ENCODE measurements at regions not wholly inside any gene's neighbourhood (a gene's known extent, or its start where the extent isn't known, plus 50 kb on each side); places are given as distances from the start of the nearest gene placed in this dataset.

DNA sequence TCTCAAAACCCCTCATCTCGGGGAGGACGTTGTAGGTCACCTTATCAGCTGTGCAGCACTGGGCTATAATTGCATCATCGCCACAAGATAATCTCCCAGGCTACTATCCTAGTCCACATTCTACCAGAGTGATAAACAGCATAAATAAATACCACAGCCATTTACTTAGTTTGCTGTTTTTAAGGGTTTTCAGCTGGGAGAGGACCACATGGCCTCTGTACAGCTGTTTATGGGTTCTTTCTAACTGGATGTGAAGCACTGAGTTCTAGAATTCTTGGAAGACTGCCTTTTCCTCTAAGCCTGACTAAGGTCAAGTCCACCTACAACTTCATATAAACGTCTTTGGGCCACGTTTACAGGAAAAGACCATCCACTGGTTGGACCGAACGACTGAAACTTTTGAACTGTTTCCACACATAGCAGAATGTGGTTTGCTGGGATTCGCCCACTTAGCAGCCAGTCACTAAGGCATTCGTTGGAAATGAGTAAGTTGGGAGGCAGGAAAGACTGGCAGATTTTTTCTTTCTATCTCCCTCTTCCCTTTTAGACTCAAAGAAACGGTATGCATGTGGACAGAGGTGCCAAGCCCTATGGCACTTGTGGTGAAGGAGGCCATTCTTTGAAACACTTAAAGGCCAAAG is 752.5 kb upstream of the SGCG start:
- Mint-ChIP-seq H3K27ac (no peak overlapping the region), H3K27me3 (ENCODE audit: insufficient read depth, low read depth, poor library complexity) (no peaks in the 10 kb centered on the region), H3K9me3 (no peaks in the 10 kb centered on the region), H3K4me3 (no peak overlapping the region), H3K4me1 (peaks cover 2% of the 10 kb centered on the region; the same call in 2 of the 3 replicates), H3K36me3 (ENCODE audit: low read depth) (no peaks in the 10 kb centered on the region)
- no peak for TF ChIP-seq CREB1 (CRISPR knock-in tag; IDR thresholded peaks at IDR 0.05; ENCODE audit: low read depth)
- ATAC-seq = no peak
- Histone ChIP-seq H4K20me1 (replicated peaks; ENCODE audit: insufficient read depth) (no peaks in the 10 kb centered on the region), H3K36me3 (ENCODE audit: insufficient read depth) (no peaks in the 10 kb centered on the region), H3K27me3 (ENCODE audit: insufficient read depth) (no peaks in the 10 kb centered on the region), H3K79me2 (replicated peaks; ENCODE audit: insufficient read depth) (no peaks in the 10 kb centered on the region), H3K9me2 (ENCODE audit: insufficient read depth) (peaks cover 4% of the 10 kb centered on the region; the same call in 1 of the 2 replicates), H3K4me3 (no peak overlapping the region), H3K4me1 (ENCODE audit: insufficient read depth) (no peaks in the 10 kb centered on the region), H3F3A (replicated peaks; ENCODE audit: low read depth) (no peaks in the 10 kb centered on the region), H3K4me2 (no peak overlapping the region), H2AFZ (no peak overlapping the region), H3K27ac (ENCODE audit: low read depth) (no peak overlapping the region)
- no peak for DNase-seq (ENCODE audit: low spot score)

DNA sequence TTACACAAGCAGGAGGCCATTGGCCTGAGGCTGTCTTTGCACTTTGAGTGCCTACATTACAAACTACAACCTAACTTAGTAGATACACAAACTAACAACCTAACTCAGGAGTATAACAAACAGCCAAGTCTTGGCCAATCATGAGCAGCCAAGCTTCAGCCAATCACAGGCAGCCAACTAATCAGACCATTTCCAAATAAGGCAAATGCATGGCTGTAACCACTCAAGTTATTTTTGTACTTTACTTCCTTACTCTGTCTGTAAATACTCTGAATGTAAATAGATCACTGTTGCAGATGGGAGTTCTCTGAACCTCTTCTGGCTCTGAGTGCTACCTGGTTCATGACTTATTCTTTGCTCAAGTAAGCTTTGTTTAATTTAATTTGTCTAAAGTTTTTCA is 748.1 kb upstream of the SGCG start:
- H2AFZ ChIP-seq = no peak overlapping the region
- H3K27me3 ChIP-seq (ENCODE audit: insufficient read depth) = no peaks in the 10 kb centered on the region
- H3K27ac ChIP-seq (ENCODE audit: low read depth) = no peak overlapping the region
- H3K9me2 ChIP-seq (ENCODE audit: insufficient read depth) = peaks cover 3% of the 10 kb centered on the region; the same call in 1 of the 2 replicates
- H3K4me2 ChIP-seq = no peak overlapping the region
- H4K20me1 ChIP-seq (replicated peaks; ENCODE audit: insufficient read depth) = no peaks in the 10 kb centered on the region; the same call in 1 of the 2 replicates
- ATAC-seq = no peak
- H3K27ac Mint-ChIP-seq = no peak overlapping the region
- H3K36me3 ChIP-seq (ENCODE audit: insufficient read depth) = no peaks in the 10 kb centered on the region
- H3K79me2 ChIP-seq (replicated peaks; ENCODE audit: insufficient read depth) = no peaks in the 10 kb centered on the region
- no peak for DNase-seq (ENCODE audit: low spot score)
- H3K4me3 Mint-ChIP-seq = no peak overlapping the region
- H3K9me3 Mint-ChIP-seq = no peaks in the 10 kb centered on the region
- H3K4me1 Mint-ChIP-seq = peaks cover 2% of the 10 kb centered on the region; the same call in 2 of the 3 replicates
- no peak overlapping the region for H3K4me3 ChIP-seq
- H3K27me3 Mint-ChIP-seq (ENCODE audit: insufficient read depth, low read depth, poor library complexity) = peaks cover under 1% of the 10 kb centered on the region
- no peak for TF ChIP-seq CREB1 (CRISPR knock-in tag; IDR thresholded peaks at IDR 0.05; ENCODE audit: low read depth)
- no peaks in the 10 kb centered on the region for H3K36me3 Mint-ChIP-seq (ENCODE audit: low read depth)
- H3F3A ChIP-seq (replicated peaks; ENCODE audit: low read depth) = no peaks in the 10 kb centered on the region
- no peaks in the 10 kb centered on the region for H3K4me1 ChIP-seq (ENCODE audit: insufficient read depth)

DNA sequence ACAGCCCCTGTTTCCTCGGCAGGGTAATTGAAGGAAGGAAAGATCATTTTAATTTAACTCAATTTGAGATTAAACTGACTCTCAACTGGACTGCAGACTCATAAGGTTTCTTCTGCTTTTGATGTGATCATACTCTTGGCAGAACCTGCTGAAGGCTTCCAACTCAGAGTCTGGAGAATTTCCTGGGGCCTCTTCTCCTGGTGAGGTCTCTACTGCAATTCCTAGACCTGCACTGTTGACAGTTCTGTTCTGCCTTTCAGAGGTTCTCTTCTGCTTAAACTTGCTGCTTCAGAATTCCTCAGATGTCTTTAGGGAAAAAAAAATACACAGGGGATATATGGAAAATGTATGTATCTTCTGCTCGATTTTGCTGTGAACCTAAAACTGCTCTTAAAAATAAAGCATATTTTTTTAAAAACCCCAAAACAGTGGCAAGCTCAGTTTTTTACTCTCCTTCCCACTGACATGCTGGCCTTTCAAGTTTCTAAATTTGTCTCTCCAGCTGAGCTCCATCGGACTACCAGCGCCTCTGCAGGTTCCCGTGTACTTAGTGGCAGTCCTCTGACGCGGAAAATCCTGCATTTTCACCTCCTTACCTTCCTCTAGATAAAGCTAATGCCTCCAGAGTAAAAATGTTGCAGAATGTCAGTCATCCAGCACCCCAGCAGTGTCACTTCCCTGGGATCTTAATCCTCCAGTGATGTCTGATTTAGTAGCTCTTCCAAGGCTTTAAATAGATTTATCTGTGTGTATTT is 733.5 kb upstream of the SGCG start:
- H3K79me2 ChIP-seq (replicated peaks; ENCODE audit: insufficient read depth) = no peaks in the 10 kb centered on the region
- H3K4me2 ChIP-seq = no peak overlapping the region
- no peak for DNase-seq (ENCODE audit: low spot score)
- no peaks in the 10 kb centered on the region for H4K20me1 ChIP-seq (replicated peaks; ENCODE audit: insufficient read depth)
- H3F3A ChIP-seq (replicated peaks; ENCODE audit: low read depth) = no peaks in the 10 kb centered on the region
- H2AFZ ChIP-seq = no peak overlapping the region
- H3K9me3 Mint-ChIP-seq = no peaks in the 10 kb centered on the region; the same call in 2 of the 3 replicates
- H3K36me3 ChIP-seq (ENCODE audit: insufficient read depth) = no peaks in the 10 kb centered on the region
- no peak overlapping the region for H3K4me3 ChIP-seq
- no peaks in the 10 kb centered on the region for H3K9me2 ChIP-seq (ENCODE audit: insufficient read depth)
- H3K27me3 Mint-ChIP-seq (ENCODE audit: insufficient read depth, low read depth, poor library complexity) = peaks cover 2% of the 10 kb centered on the region
- peaks cover 8% of the 10 kb centered on the region; the same call in 1 of the 2 replicates for H3K4me1 ChIP-seq (ENCODE audit: insufficient read depth)
- H3K27ac Mint-ChIP-seq = 0 out of 2 replicates have a peak overlapping the region, but pooled peaks have one; percentile 39
- H3K4me1 Mint-ChIP-seq = peaks cover 10% of the 10 kb centered on the region; the same call in 2 of the 3 replicates
- ATAC-seq = peak; percentile 38; the same call in 2 of the 3 replicates
- H3K4me3 Mint-ChIP-seq = no peak overlapping the region
- no peaks in the 10 kb centered on the region for H3K27me3 ChIP-seq (ENCODE audit: insufficient read depth)
- H3K27ac ChIP-seq (ENCODE audit: low read depth) = no peak overlapping the region
- H3K36me3 Mint-ChIP-seq (ENCODE audit: low read depth) = no peaks in the 10 kb centered on the region
- TF ChIP-seq, protein P1, sequence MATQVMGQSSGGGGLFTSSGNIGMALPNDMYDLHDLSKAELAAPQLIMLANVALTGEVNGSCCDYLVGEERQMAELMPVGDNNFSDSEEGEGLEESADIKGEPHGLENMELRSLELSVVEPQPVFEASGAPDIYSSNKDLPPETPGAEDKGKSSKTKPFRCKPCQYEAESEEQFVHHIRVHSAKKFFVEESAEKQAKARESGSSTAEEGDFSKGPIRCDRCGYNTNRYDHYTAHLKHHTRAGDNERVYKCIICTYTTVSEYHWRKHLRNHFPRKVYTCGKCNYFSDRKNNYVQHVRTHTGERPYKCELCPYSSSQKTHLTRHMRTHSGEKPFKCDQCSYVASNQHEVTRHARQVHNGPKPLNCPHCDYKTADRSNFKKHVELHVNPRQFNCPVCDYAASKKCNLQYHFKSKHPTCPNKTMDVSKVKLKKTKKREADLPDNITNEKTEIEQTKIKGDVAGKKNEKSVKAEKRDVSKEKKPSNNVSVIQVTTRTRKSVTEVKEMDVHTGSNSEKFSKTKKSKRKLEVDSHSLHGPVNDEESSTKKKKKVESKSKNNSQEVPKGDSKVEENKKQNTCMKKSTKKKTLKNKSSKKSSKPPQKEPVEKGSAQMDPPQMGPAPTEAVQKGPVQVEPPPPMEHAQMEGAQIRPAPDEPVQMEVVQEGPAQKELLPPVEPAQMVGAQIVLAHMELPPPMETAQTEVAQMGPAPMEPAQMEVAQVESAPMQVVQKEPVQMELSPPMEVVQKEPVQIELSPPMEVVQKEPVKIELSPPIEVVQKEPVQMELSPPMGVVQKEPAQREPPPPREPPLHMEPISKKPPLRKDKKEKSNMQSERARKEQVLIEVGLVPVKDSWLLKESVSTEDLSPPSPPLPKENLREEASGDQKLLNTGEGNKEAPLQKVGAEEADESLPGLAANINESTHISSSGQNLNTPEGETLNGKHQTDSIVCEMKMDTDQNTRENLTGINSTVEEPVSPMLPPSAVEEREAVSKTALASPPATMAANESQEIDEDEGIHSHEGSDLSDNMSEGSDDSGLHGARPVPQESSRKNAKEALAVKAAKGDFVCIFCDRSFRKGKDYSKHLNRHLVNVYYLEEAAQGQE (IDR thresholded peaks at IDR 0.05; ENCODE audit: unreplicated experiment) = no peak
- TF ChIP-seq STAT1 (IDR thresholded peaks at IDR 0.05; ENCODE audit: unreplicated experiment) = no peak
- no peak for TF ChIP-seq CREB1 (CRISPR knock-in tag; IDR thresholded peaks at IDR 0.05; ENCODE audit: low read depth)
- TF ChIP-seq, protein P2, sequence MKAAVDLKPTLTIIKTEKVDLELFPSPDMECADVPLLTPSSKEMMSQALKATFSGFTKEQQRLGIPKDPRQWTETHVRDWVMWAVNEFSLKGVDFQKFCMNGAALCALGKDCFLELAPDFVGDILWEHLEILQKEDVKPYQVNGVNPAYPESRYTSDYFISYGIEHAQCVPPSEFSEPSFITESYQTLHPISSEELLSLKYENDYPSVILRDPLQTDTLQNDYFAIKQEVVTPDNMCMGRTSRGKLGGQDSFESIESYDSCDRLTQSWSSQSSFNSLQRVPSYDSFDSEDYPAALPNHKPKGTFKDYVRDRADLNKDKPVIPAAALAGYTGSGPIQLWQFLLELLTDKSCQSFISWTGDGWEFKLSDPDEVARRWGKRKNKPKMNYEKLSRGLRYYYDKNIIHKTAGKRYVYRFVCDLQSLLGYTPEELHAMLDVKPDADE (IDR thresholded peaks at IDR 0.05) = no peak
- TF ChIP-seq EZH2phosphoT487 (IDR thresholded peaks at IDR 0.05; ENCODE audit: unreplicated experiment) = no peak
- TF ChIP-seq ZNF331 (CRISPR knock-in tag; IDR thresholded peaks at IDR 0.05; ENCODE audit: low read depth) = no peak

Measured in GM23338 (cell line).